CD4-positive, alpha-beta T cell treated with Interleukin-17A for 4 hours (primary cell): ENCODE measurements at regions not wholly inside any gene's neighbourhood (a gene's known extent, or its start where the extent isn't known, plus 50 kb on each side); places are given as distances from the start of the nearest gene placed in this dataset.

Experiments used
- DNase-seq: peaks from one replicate; pipeline ENCODE4 v3.0.0-alpha.2; 2020; ENCODE audit warnings: mixed read lengths

GRCh38 chr18:72940509-72940908, 72.7 kb upstream of the NETO1 start:
- DNase-seq = no peak

- no peak for DNase-seq
Measured at GRCh38 chr18:72935744-72936143, 68.0 kb upstream of the NETO1 start.

- DNase-seq = no peak
Measured at GRCh38 chr18:72922895-72923294, 55.1 kb upstream of the NETO1 start.
